ENCODE measurements at regions not wholly inside any gene's neighbourhood (a gene's known extent, or its start where the extent isn't known, plus 50 kb on each side); places are given as distances from the start of the nearest gene placed in this dataset.
"Not testable (repeated sequence)": the region's sequence is repeated elsewhere in the genome, so short reads cannot be mapped to it uniquely, and the experiment has no call there.

DNA sequence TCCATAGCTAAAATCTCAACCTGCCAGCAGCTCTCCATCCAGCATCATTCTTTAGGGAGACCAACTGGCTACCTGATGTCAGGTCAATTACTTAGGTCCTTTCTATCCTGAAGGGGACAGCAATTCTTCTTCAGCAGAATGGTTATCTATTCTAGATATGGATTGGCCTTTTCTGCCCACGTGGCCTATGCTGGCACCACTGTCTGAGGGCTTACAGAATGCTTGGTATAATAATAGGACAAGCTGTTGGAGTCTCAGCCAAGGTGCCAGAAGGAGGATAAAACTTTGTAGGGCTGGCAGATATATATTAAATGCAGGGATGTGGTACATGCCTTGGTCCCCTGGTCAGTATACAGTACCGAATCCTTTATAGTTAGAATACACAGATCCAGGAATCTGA is 89.8 kb upstream of the C1GALT1C1 start:
- no peak overlapping the region for H3K4me2 ChIP-seq (ENCODE audit: insufficient read depth, low read length)
- H3K36me3 ChIP-seq (ENCODE audit: control insufficient read depth in 2 of 2, extremely low read depth in 1 of 2, insufficient read depth in 2 of 2, low read length in 2 of 2), result no peaks in the 10 kb centered on the region
- no peaks in the 10 kb centered on the region for H3K9me3 ChIP-seq (replicated peaks; ENCODE audit: control insufficient read depth, insufficient read depth, low read length)
- dilution Hi-C loops (cut with MboI; ENCODE audit: extremely low pct_ligation_motif_present, low sequenced_read_pairs) (no loop called here), intact Hi-C loops (cut with micrococcal nuclease) (no loop called here)
- ChIA-PET CTCF (no interaction called here), POLR2A (no interaction called here)
- H3K9me1 ChIP-seq (replicated peaks; ENCODE audit: control insufficient read depth, extremely low read depth, insufficient read depth, low read length), result no peaks in the 10 kb centered on the region
- no peak overlapping the region for H2AFZ ChIP-seq (ENCODE audit: low read depth, low read length)
- no peak for TF ChIP-seq EZH2 (IDR thresholded peaks at IDR 0.05; ENCODE audit: borderline replicate concordance, low read depth, low read length, severe bottlenecking)
- no peak overlapping the region for H3K27ac ChIP-seq (ENCODE audit: insufficient read depth, low read depth, low read length)
- no peak overlapping the region for H3K4me3 ChIP-seq (replicated peaks in 1 of 3; ENCODE audit: insufficient read depth in 1 of 3, low read depth in 1 of 3, low read length in 3 of 3)
- FAIRE-seq (no peak), DNase-seq (ENCODE audit: low read depth, low spot score) (no peak)
- H3K4me1 ChIP-seq (ENCODE audit: control insufficient read depth, extremely low read depth, insufficient read depth, low read length), result no peaks in the 10 kb centered on the region
- no peaks in the 10 kb centered on the region for H3K79me2 ChIP-seq (ENCODE audit: control insufficient read depth, insufficient read depth, low read length)
- H3K27me3 ChIP-seq (ENCODE audit: control insufficient read depth in 2 of 2, insufficient read depth in 2 of 2, low read length in 2 of 2), result no peaks in the 10 kb centered on the region
- no peaks in the 10 kb centered on the region for H4K20me1 ChIP-seq (replicated peaks; ENCODE audit: control insufficient read depth, extremely low read depth, insufficient read depth, low read length)
- BruUV-seq (replicated peaks), result no TSS peak
- H3K9ac ChIP-seq (replicated peaks; ENCODE audit: extremely low read depth, insufficient read depth, low read length), result no peak overlapping the region

GRCh38 chrX:120718969-120719368 is 89.1 kb upstream of the C1GALT1C1 start:
- Histone ChIP-seq H3K27me3 (ENCODE audit: control insufficient read depth in 2 of 2, insufficient read depth in 2 of 2, low read length in 2 of 2) (no peaks in the 10 kb centered on the region), H4K20me1 (replicated peaks; ENCODE audit: control insufficient read depth, extremely low read depth, insufficient read depth, low read length) (no peaks in the 10 kb centered on the region), H3K4me2 (ENCODE audit: insufficient read depth, low read length) (no peak overlapping the region), H2AFZ (ENCODE audit: low read depth, low read length) (no peak overlapping the region), H3K36me3 (ENCODE audit: control insufficient read depth in 2 of 2, extremely low read depth in 1 of 2, insufficient read depth in 2 of 2, low read length in 2 of 2) (no peaks in the 10 kb centered on the region), H3K79me2 (ENCODE audit: control insufficient read depth, insufficient read depth, low read length) (no peaks in the 10 kb centered on the region), H3K4me3 (replicated peaks in 1 of 3; ENCODE audit: insufficient read depth in 1 of 3, low read depth in 1 of 3, low read length in 3 of 3) (no peak overlapping the region), H3K9me3 (replicated peaks; ENCODE audit: control insufficient read depth, insufficient read depth, low read length) (no peaks in the 10 kb centered on the region), H3K27ac (ENCODE audit: insufficient read depth, low read depth, low read length) (no peak overlapping the region), H3K4me1 (ENCODE audit: control insufficient read depth, extremely low read depth, insufficient read depth, low read length) (no peaks in the 10 kb centered on the region), H3K9ac (replicated peaks; ENCODE audit: extremely low read depth, insufficient read depth, low read length) (no peak overlapping the region), H3K9me1 (replicated peaks; ENCODE audit: control insufficient read depth, extremely low read depth, insufficient read depth, low read length) (no peaks in the 10 kb centered on the region)
- FAIRE-seq (no peak), DNase-seq (ENCODE audit: low read depth, low spot score) (no peak)
- dilution Hi-C loops (cut with MboI; ENCODE audit: extremely low pct_ligation_motif_present, low sequenced_read_pairs) (no loop called here), intact Hi-C loops (cut with micrococcal nuclease) (no loop called here)
- no peak for TF ChIP-seq EZH2 (IDR thresholded peaks at IDR 0.05; ENCODE audit: borderline replicate concordance, low read depth, low read length, severe bottlenecking)
- TF ChIP-seq FOS (IDR thresholded peaks at IDR 0.05; ENCODE audit: borderline replicate concordance, insufficient read depth, low read length), result no peak
- TF ChIP-seq POLR2AphosphoS5 (IDR thresholded peaks at IDR 0.05; ENCODE audit: insufficient read depth, low read depth, low read length), result no peak
- TF ChIP-seq CTCF (IDR thresholded peaks at IDR 0.05; ENCODE audit: extremely low read depth in 1 of 2, insufficient read depth in 1 of 2, low read depth in 1 of 2, low read length in 2 of 2), result no peak
- no peak for TF ChIP-seq JUN (IDR thresholded peaks at IDR 0.05; ENCODE audit: borderline replicate concordance, insufficient read depth, insufficient read length, low read depth)
- no peak for TF ChIP-seq MYC (IDR thresholded peaks at IDR 0.05; ENCODE audit: low read depth, low read length)
- no peak for TF ChIP-seq MAX (IDR thresholded peaks at IDR 0.05; ENCODE audit: insufficient read depth, insufficient read length)
- TF ChIP-seq POLR2A (IDR thresholded peaks at IDR 0.05; ENCODE audit: low read depth, low read length), result no peak
- TF ChIP-seq GATA2 (IDR thresholded peaks at IDR 0.05; ENCODE audit: insufficient read depth, insufficient read length, low read depth, low read length), result no peak
- ChIA-PET POLR2A (no interaction called here), CTCF (no interaction called here)
- no TSS peak for BruUV-seq (replicated peaks)

- DNase-seq (ENCODE audit: low read depth, low spot score); H3K79me2 ChIP-seq (ENCODE audit: control insufficient read depth, insufficient read depth, low read length); H4K20me1 ChIP-seq (replicated peaks; ENCODE audit: control insufficient read depth, extremely low read depth, insufficient read depth, low read length); H3K9me1 ChIP-seq (replicated peaks; ENCODE audit: control insufficient read depth, extremely low read depth, insufficient read depth, low read length); FAIRE-seq; CTCF ChIA-PET; H3K27ac ChIP-seq (ENCODE audit: insufficient read depth, low read depth, low read length); H3K9me3 ChIP-seq (replicated peaks; ENCODE audit: control insufficient read depth, insufficient read depth, low read length); H3K27me3 ChIP-seq (ENCODE audit: control insufficient read depth in 2 of 2, insufficient read depth in 2 of 2, low read length in 2 of 2); intact Hi-C loops (cut with micrococcal nuclease); H3K4me2 ChIP-seq (ENCODE audit: insufficient read depth, low read length); dilution Hi-C loops (cut with MboI; ENCODE audit: extremely low pct_ligation_motif_present, low sequenced_read_pairs); H3K4me1 ChIP-seq (ENCODE audit: control insufficient read depth, extremely low read depth, insufficient read depth, low read length); H3K9ac ChIP-seq (replicated peaks; ENCODE audit: extremely low read depth, insufficient read depth, low read length); H2AFZ ChIP-seq (ENCODE audit: low read depth, low read length); H3K4me3 ChIP-seq (replicated peaks in 1 of 3; ENCODE audit: insufficient read depth in 1 of 3, low read depth in 1 of 3, low read length in 3 of 3); POLR2A ChIA-PET; H3K36me3 ChIP-seq (ENCODE audit: control insufficient read depth in 2 of 2, extremely low read depth in 1 of 2, insufficient read depth in 2 of 2, low read length in 2 of 2); BruUV-seq (replicated peaks): not testable (repeated sequence)
These were observed 72.5 kb upstream of the C1GALT1C1 start for GRCh38 chrX:120702337-120702736.
